ENCODE measurements at regions not wholly inside any gene's neighbourhood (a gene's known extent, or its start where the extent isn't known, plus 50 kb on each side); places are given as distances from the start of the nearest gene placed in this dataset.

- TF ChIP-seq GATA2 (IDR thresholded peaks at IDR 0.05; ENCODE audit: low read depth, low read length) = no peak
- no peak for TF ChIP-seq GATA3 (IDR thresholded peaks at IDR 0.05; ENCODE audit: low read depth, low read length)
These were observed 140.7 kb upstream of the SLC44A1 start for GRCh38 chr9:105103776-105104175.
